ENCODE measurements at regions not wholly inside any gene's neighbourhood (a gene's known extent, or its start where the extent isn't known, plus 50 kb on each side); places are given as distances from the start of the nearest gene placed in this dataset.

DNA sequence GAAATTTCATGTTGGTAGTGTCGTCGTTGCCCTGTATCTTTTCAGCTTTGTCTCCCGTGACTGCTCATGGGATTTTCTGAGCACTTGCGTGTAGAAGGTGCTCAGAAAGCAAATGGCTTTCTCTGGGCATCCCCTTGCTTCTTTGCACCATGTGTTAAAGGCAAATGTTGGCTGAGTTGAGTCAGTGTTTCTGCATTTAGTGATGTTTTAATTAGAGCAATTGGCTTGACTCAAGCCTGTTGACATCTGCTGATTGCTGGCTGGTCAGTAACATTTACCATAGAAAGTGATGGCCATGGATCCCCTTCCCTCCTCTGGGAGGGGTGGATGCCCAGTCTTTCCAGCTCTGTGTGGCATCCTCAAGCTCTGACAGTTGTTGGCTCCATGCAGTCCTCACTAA, 187.2 kb upstream of the MPHOSPH6 start:
- dilution Hi-C loops (cut with MboI; ENCODE audit: extremely low pct_ligation_motif_present, low sequenced_read_pairs), result no loop called here
- BruUV-seq (replicated peaks), result no TSS peak
- Histone ChIP-seq H4K20me1 (replicated peaks; ENCODE audit: control insufficient read depth, extremely low read depth, insufficient read depth, low read length) (no peaks in the 10 kb centered on the region), H3K79me2 (ENCODE audit: control insufficient read depth, insufficient read depth, low read length) (no peaks in the 10 kb centered on the region), H3K9me3 (replicated peaks; ENCODE audit: control insufficient read depth, insufficient read depth, low read length) (no peaks in the 10 kb centered on the region), H3K9me1 (replicated peaks; ENCODE audit: control insufficient read depth, extremely low read depth, insufficient read depth, low read length) (no peaks in the 10 kb centered on the region), H3K4me1 (ENCODE audit: control insufficient read depth, extremely low read depth, insufficient read depth, low read length) (no peaks in the 10 kb centered on the region), H2AFZ (ENCODE audit: low read depth, low read length) (no peak overlapping the region), H3K4me3 (replicated peaks in 1 of 3; ENCODE audit: insufficient read depth in 1 of 3, low read depth in 1 of 3, low read length in 3 of 3) (no peak overlapping the region), H3K27ac (ENCODE audit: insufficient read depth, low read depth, low read length) (no peak overlapping the region), H3K27me3 (ENCODE audit: control insufficient read depth in 2 of 2, insufficient read depth in 2 of 2, low read length in 2 of 2) (peaks cover 2% of the 10 kb centered on the region in 2 experiments), H3K4me2 (ENCODE audit: insufficient read depth, low read length) (no peak overlapping the region), H3K36me3 (ENCODE audit: control insufficient read depth in 2 of 2, extremely low read depth in 1 of 2, insufficient read depth in 2 of 2, low read length in 2 of 2) (no peaks in the 10 kb centered on the region), H3K9ac (replicated peaks; ENCODE audit: extremely low read depth, insufficient read depth, low read length) (no peak overlapping the region)
- DNase-seq (ENCODE audit: low read depth, low spot score), result no peak
- ChIA-PET CTCF (interaction anchor here (1.7 kb wide), 1 partner anchor 13 kb away, joined by 4 read pairs; no protein-coding TSS in a partner anchor), POLR2A (no interaction called here)
- intact Hi-C loops (cut with micrococcal nuclease), result no loop called here
- no peak for TF ChIP-seq MYC (IDR thresholded peaks at IDR 0.05; ENCODE audit: low read depth, low read length)
- no peak for TF ChIP-seq JUN (IDR thresholded peaks at IDR 0.05; ENCODE audit: borderline replicate concordance, insufficient read depth, insufficient read length, low read depth)
- TF ChIP-seq, protein P1, sequence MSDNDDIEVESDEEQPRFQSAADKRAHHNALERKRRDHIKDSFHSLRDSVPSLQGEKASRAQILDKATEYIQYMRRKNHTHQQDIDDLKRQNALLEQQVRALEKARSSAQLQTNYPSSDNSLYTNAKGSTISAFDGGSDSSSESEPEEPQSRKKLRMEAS (IDR thresholded peaks at IDR 0.05; ENCODE audit: insufficient read depth, insufficient read length), result no peak
- no peak for TF ChIP-seq EZH2 (IDR thresholded peaks at IDR 0.05; ENCODE audit: borderline replicate concordance, low read depth, low read length, severe bottlenecking)
- no peak for TF ChIP-seq POLR2AphosphoS5 (IDR thresholded peaks at IDR 0.05; ENCODE audit: insufficient read depth, low read depth, low read length)
- TF ChIP-seq FOS (IDR thresholded peaks at IDR 0.05; ENCODE audit: borderline replicate concordance, insufficient read depth, low read length), result no peak
- no peak for FAIRE-seq

DNA sequence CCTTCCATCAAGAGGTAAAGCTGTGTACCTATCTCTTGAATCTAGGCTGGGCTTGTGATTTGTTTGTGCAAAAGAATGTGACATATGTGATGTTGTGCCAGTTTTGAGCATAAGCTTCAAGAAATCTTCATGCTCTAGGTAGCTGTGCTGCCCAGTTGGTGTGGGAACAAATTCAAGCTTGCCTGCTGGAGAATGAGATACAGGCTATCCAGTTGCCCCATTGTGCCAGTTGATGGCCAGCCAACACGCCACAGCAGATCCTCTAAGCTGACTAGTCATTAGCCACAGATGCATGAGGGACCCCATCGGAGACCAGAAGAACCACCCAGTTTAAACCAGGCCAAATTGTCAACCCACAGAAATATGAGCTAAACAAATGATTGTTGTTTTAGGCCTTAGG, 180.5 kb upstream of the MPHOSPH6 start:
- no peaks in the 10 kb centered on the region for H3K9me1 ChIP-seq (replicated peaks; ENCODE audit: control insufficient read depth, extremely low read depth, insufficient read depth, low read length)
- intact Hi-C loops (cut with micrococcal nuclease) (no loop called here), dilution Hi-C loops (cut with MboI; ENCODE audit: extremely low pct_ligation_motif_present, low sequenced_read_pairs) (no loop called here)
- H3K4me2 ChIP-seq (ENCODE audit: insufficient read depth, low read length), result no peak overlapping the region
- no peaks in the 10 kb centered on the region for H3K36me3 ChIP-seq (ENCODE audit: control insufficient read depth in 2 of 2, extremely low read depth in 1 of 2, insufficient read depth in 2 of 2, low read length in 2 of 2)
- DNase-seq (ENCODE audit: low read depth, low spot score), result no peak
- H2AFZ ChIP-seq (ENCODE audit: low read depth, low read length), result no peak overlapping the region
- H3K4me3 ChIP-seq (replicated peaks in 1 of 3; ENCODE audit: insufficient read depth in 1 of 3, low read depth in 1 of 3, low read length in 3 of 3), result no peak overlapping the region
- BruUV-seq (replicated peaks), result no TSS peak
- no peak overlapping the region for H3K9ac ChIP-seq (replicated peaks; ENCODE audit: extremely low read depth, insufficient read depth, low read length)
- H3K4me1 ChIP-seq (ENCODE audit: control insufficient read depth, extremely low read depth, insufficient read depth, low read length), result no peaks in the 10 kb centered on the region
- no peaks in the 10 kb centered on the region for H3K9me3 ChIP-seq (replicated peaks; ENCODE audit: control insufficient read depth, insufficient read depth, low read length)
- FAIRE-seq, result no peak
- no peaks in the 10 kb centered on the region for H3K27me3 ChIP-seq (ENCODE audit: control insufficient read depth in 2 of 2, insufficient read depth in 2 of 2, low read length in 2 of 2)
- TF ChIP-seq EZH2 (IDR thresholded peaks at IDR 0.05; ENCODE audit: borderline replicate concordance, low read depth, low read length, severe bottlenecking), result no peak
- no peak for TF ChIP-seq GATA2 (IDR thresholded peaks at IDR 0.05; ENCODE audit: insufficient read depth, insufficient read length, low read depth, low read length)
- no peak for TF ChIP-seq POLR2AphosphoS5 (IDR thresholded peaks at IDR 0.05; ENCODE audit: insufficient read depth, low read depth, low read length)
- no peak for TF ChIP-seq POLR2A (IDR thresholded peaks at IDR 0.05; ENCODE audit: low read depth, low read length)
- TF ChIP-seq, protein P1 (IDR thresholded peaks at IDR 0.05; ENCODE audit: insufficient read depth, insufficient read length), result no peak
- no peak for TF ChIP-seq JUN (IDR thresholded peaks at IDR 0.05; ENCODE audit: borderline replicate concordance, insufficient read depth, insufficient read length, low read depth)
- TF ChIP-seq MYC (IDR thresholded peaks at IDR 0.05; ENCODE audit: low read depth, low read length), result no peak
- TF ChIP-seq, protein P2, sequence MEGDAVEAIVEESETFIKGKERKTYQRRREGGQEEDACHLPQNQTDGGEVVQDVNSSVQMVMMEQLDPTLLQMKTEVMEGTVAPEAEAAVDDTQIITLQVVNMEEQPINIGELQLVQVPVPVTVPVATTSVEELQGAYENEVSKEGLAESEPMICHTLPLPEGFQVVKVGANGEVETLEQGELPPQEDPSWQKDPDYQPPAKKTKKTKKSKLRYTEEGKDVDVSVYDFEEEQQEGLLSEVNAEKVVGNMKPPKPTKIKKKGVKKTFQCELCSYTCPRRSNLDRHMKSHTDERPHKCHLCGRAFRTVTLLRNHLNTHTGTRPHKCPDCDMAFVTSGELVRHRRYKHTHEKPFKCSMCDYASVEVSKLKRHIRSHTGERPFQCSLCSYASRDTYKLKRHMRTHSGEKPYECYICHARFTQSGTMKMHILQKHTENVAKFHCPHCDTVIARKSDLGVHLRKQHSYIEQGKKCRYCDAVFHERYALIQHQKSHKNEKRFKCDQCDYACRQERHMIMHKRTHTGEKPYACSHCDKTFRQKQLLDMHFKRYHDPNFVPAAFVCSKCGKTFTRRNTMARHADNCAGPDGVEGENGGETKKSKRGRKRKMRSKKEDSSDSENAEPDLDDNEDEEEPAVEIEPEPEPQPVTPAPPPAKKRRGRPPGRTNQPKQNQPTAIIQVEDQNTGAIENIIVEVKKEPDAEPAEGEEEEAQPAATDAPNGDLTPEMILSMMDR (IDR thresholded peaks at IDR 0.05; ENCODE audit: extremely low read depth in 1 of 2, insufficient read depth in 1 of 2, low read depth in 1 of 2, low read length in 2 of 2), result no peak
- no peak for TF ChIP-seq FOS (IDR thresholded peaks at IDR 0.05; ENCODE audit: borderline replicate concordance, insufficient read depth, low read length)
- ChIA-PET POLR2A (no interaction called here), CTCF (no interaction called here)
- no peaks in the 10 kb centered on the region for H4K20me1 ChIP-seq (replicated peaks; ENCODE audit: control insufficient read depth, extremely low read depth, insufficient read depth, low read length)
- H3K79me2 ChIP-seq (ENCODE audit: control insufficient read depth, insufficient read depth, low read length), result no peaks in the 10 kb centered on the region
- no peak overlapping the region for H3K27ac ChIP-seq (ENCODE audit: insufficient read depth, low read depth, low read length)

All from endothelial cell of umbilical vein (primary cell).